Prostate gland (tissue), 2 donors: ENCODE measurements at regions not wholly inside any gene's neighbourhood (a gene's known extent, or its start where the extent isn't known, plus 50 kb on each side); places are given as distances from the start of the nearest gene placed in this dataset.

Experiments used
- DNase-seq: peaks from one replicate; pipeline ENCODE4 v3.0.0-alpha.2; 2019; ENCODE audit warnings: low spot score
- H3K27ac ChIP-seq, 2 donors: fragments of 200-600 bp; sonication (generic); 2 replicates each; pipeline ENCODE4 v1.5.1; 2017 to 2019
- H3K27me3 ChIP-seq: fragments of 200-600 bp; sonication (generic); replicated peaks from 2 replicates; pipeline ENCODE4 v1.5.1; 2019; ENCODE audit not compliant: insufficient read depth
- H3K36me3 ChIP-seq, 2 donors: fragments of 200-600 bp; sonication (generic); 1 replicate in 1 of 2; 2 replicates in 1 of 2; pipeline versions ENCODE4 v1.5.1 to v1.8.1; 2017 to 2019
- H3K4me1 ChIP-seq: fragments of 200-600 bp; sonication (generic); replicated peaks from 2 replicates; pipeline ENCODE4 v1.5.1; 2019
- H3K4me3 ChIP-seq, 2 donors: fragments of 200-600 bp; sonication (generic); 2 replicates each; pipeline ENCODE4 v1.5.1; 2017 to 2019
- H3K9me3 ChIP-seq: fragments of 200-600 bp; sonication (generic); 2 replicates; pipeline ENCODE4 v1.5.1; 2017
- CTCF ChIP-seq, 4 experiments: fragments of 200-600 bp in 2 of 4; fragments of 450-650 bp in 2 of 4; sonication (generic) in 2 of 4; IDR thresholded peaks; 1 replicate in 3 of 4; 2 replicates in 1 of 4; pipeline ENCODE4 v1.5.1; 2016 to 2019; ENCODE audit warnings: antibody characterized with exemption in 4 of 4, mild to moderate bottlenecking in 2 of 4, moderate library complexity in 2 of 4
- POLR2A ChIP-seq: fragments of 450-650 bp; IDR thresholded peaks from one replicate; pipeline ENCODE4 v1.6.1; 2016; ENCODE audit warnings: antibody characterized with exemption, mild to moderate bottlenecking
- POLR2AphosphoS5 ChIP-seq: sonication (generic); formaldehyde crosslinking; IDR thresholded peaks from one replicate; pipeline ENCODE4 v1.6.1; 2017; ENCODE audit warnings: antibody characterized with exemption
- WGBS: methylation state at CpG from one replicate; pipeline ENCODE4 v1.1.5; 2018; 5-methylcytosine and 5-hydroxymethylcytosine counted together
- intact Hi-C: fragments of 100-400 bp; cut with DNase I; formaldehyde crosslinking; loops from one replicate; pipeline ENCODE4 v1.14.2; 2022

- H3K27me3 ChIP-seq: no peaks in the 10 kb centered on the region
- no peak for TF ChIP-seq POLR2AphosphoS5
- TF ChIP-seq POLR2A: no peak
- no peak for TF ChIP-seq CTCF (IDR thresholded peaks at IDR 0.05)
- H3K36me3 ChIP-seq: no peaks in the 10 kb centered on the region
- DNase-seq: no peak
- intact Hi-C loops: no loop called here
- WGBS: 58% methylated on average over 4 of the region's 4 CpGs
- H3K4me3 ChIP-seq: no peak overlapping the region
- H3K4me1 ChIP-seq: no peaks in the 10 kb centered on the region
- no peaks in the 10 kb centered on the region for H3K9me3 ChIP-seq
- no peak overlapping the region for H3K27ac ChIP-seq
Measured at GRCh38 chr13:39107561-39107960, 69.3 kb downstream of the NHLRC3 start.

- Histone ChIP-seq H3K27ac (no peak overlapping the region), H3K4me3 (no peak overlapping the region), H3K9me3 (no peaks in the 10 kb centered on the region), H3K36me3 (no peaks in the 10 kb centered on the region), H3K27me3 (no peaks in the 10 kb centered on the region), H3K4me1 (no peaks in the 10 kb centered on the region)
- no peak for DNase-seq
- TF ChIP-seq POLR2A: no peak
- no peak for TF ChIP-seq CTCF (IDR thresholded peaks at IDR 0.05)
- TF ChIP-seq POLR2AphosphoS5: no peak
- 69% methylated on average over 2 of the region's 2 CpGs for WGBS
- intact Hi-C loops: no loop called here
Measured at GRCh38 chr13:39108783-39109182, 70.5 kb downstream of the NHLRC3 start.

GRCh38 chr13:39110518-39111097, 72.4 kb downstream of the NHLRC3 start:
- H3K9me3 ChIP-seq: no peaks in the 10 kb centered on the region
- WGBS: 97% methylated on average over 2 of the region's 2 CpGs
- no peaks in the 10 kb centered on the region for H3K4me1 ChIP-seq
- no peak overlapping the region for H3K4me3 ChIP-seq
- no peaks in the 10 kb centered on the region for H3K27me3 ChIP-seq
- DNase-seq: no peak
- TF ChIP-seq CTCF (IDR thresholded peaks at IDR 0.05): no peak
- H3K27ac ChIP-seq: no peak overlapping the region
- H3K36me3 ChIP-seq: no peaks in the 10 kb centered on the region
- intact Hi-C loops: no loop called here

GRCh38 chr13:39111145-39111544, 72.9 kb downstream of the NHLRC3 start:
- no peaks in the 10 kb centered on the region for H3K4me1 ChIP-seq
- no peaks in the 10 kb centered on the region for H3K36me3 ChIP-seq
- H3K27me3 ChIP-seq: no peaks in the 10 kb centered on the region
- H3K27ac ChIP-seq: no peak overlapping the region
- DNase-seq: no peak
- no peaks in the 10 kb centered on the region for H3K9me3 ChIP-seq
- intact Hi-C loops: no loop called here
- H3K4me3 ChIP-seq: no peak overlapping the region
- TF ChIP-seq CTCF (IDR thresholded peaks at IDR 0.05) (no peak), POLR2AphosphoS5 (no peak), POLR2A (no peak)
- 41% methylated on average over 2 of the region's 2 CpGs for WGBS

GRCh38 chr13:39119422-39119821, 81.2 kb downstream of the NHLRC3 start:
- intact Hi-C loops: no loop called here
- 100% methylated on average over 1 of the region's 1 CpG for WGBS
- TF ChIP-seq POLR2AphosphoS5 (no peak), POLR2A (no peak), CTCF (IDR thresholded peaks at IDR 0.05) (no peak)
- no peaks in the 10 kb centered on the region for H3K36me3 ChIP-seq
- no peak overlapping the region for H3K4me3 ChIP-seq
- H3K27me3 ChIP-seq: no peaks in the 10 kb centered on the region
- DNase-seq: no peak
- no peaks in the 10 kb centered on the region for H3K9me3 ChIP-seq
- H3K27ac ChIP-seq: no peak overlapping the region
- no peaks in the 10 kb centered on the region for H3K4me1 ChIP-seq
